ENCODE measurements at regions not wholly inside any gene's neighbourhood (a gene's known extent, or its start where the extent isn't known, plus 50 kb on each side); places are given as distances from the start of the nearest gene placed in this dataset.
A peak's percentile ranks its signal among the peaks of the same experiment; 100 is the strongest.
"Not testable (repeated sequence)": the region's sequence is repeated elsewhere in the genome, so short reads cannot be mapped to it uniquely, and the experiment has no call there.

DNA sequence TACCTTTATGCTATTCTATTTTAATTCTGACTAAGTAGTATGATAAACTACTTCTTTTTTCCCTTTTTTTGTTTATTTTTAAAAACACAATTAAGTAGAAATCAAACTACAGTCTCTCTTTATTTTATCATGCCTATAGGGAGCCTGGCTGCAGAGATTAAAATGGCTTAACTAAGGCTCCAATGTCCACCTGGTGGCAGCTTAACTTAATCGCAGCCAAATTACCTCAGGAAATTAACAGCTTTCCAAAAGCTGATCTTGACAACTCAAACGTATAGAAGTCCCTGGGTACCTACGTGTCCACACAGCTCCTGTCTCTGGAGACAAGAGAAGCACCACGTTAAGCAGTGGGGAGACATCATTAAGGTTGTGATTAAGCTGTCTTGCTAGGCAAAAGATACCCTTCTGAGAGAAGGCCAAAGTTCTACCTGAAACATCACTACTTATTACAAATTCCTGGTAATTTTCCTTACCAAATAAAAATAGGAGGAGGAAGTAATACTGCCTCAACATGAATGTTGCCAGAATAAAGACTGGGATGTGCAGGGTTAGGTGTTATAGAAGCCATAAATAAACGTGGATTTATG lies 63.2 kb upstream of the SNX19 start:
- TF ChIP-seq, protein P1, sequence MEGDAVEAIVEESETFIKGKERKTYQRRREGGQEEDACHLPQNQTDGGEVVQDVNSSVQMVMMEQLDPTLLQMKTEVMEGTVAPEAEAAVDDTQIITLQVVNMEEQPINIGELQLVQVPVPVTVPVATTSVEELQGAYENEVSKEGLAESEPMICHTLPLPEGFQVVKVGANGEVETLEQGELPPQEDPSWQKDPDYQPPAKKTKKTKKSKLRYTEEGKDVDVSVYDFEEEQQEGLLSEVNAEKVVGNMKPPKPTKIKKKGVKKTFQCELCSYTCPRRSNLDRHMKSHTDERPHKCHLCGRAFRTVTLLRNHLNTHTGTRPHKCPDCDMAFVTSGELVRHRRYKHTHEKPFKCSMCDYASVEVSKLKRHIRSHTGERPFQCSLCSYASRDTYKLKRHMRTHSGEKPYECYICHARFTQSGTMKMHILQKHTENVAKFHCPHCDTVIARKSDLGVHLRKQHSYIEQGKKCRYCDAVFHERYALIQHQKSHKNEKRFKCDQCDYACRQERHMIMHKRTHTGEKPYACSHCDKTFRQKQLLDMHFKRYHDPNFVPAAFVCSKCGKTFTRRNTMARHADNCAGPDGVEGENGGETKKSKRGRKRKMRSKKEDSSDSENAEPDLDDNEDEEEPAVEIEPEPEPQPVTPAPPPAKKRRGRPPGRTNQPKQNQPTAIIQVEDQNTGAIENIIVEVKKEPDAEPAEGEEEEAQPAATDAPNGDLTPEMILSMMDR (IDR thresholded peaks at IDR 0.05; ENCODE audit: low read depth, low read length, missing control alignments): peak; percentile 76
- peak; percentile 18 for DNase-seq
- no peaks in the 10 kb centered on the region for H3K27me3 ChIP-seq (replicated peaks)
- no peak overlapping the region for H3K4me3 ChIP-seq (ENCODE audit: low read depth, low read length)
- no peak overlapping the region for H3K27ac ChIP-seq
- in situ Hi-C loops (cut with HindIII; ENCODE audit: low pct_ligation_motif_present, low sequenced_read_pairs): no loop called here
- H3K36me3 ChIP-seq (replicated peaks): no peaks in the 10 kb centered on the region

DNA sequence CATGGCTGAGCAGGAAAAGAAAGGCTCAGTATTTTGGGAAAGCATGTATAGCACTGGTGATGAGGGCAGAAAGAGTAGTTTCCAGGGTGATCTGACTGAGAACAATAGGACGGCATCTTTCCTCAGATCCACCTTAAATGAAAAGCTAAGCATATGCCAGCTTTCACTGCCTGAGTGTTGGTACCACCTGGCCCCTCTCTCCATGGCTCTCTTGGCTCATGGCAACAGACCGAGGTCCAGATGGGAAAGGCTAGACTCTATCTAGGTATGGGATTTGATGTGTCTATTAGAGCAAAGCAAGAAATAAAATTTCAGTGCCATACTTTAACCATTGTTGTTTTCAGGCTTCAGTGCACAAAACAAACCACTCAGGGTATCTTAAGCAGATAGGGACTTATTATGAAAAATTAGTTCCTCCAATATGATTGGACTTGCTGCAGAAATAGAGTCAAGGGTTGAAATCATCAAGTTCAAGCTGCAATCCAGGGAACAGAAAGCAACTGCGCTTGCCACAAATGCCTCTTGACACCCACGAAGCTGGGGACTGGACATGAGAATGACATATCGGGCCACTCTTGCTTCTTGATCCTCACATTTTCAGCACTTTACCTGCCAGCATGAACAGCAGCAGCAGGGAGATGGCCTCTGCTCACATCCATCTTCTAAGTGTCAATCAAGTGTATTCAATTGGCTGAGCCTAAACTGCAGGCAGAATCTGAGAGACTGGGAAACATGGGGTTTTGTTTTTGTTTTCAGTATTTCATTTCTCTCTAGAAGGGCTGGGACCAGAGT lies 64.0 kb upstream of the SNX19 start:
- Histone ChIP-seq H3K4me3 (ENCODE audit: low read depth, low read length) (no peak overlapping the region), H3K27me3 (replicated peaks) (no peaks in the 10 kb centered on the region), H3K27ac (no peak overlapping the region), H3K36me3 (replicated peaks) (no peaks in the 10 kb centered on the region)
- in situ Hi-C loops (cut with HindIII; ENCODE audit: low pct_ligation_motif_present, low sequenced_read_pairs): no loop called here
- TF ChIP-seq, protein P1 (IDR thresholded peaks at IDR 0.05; ENCODE audit: low read depth, low read length, missing control alignments): no peak
- no peak for DNase-seq

DNA sequence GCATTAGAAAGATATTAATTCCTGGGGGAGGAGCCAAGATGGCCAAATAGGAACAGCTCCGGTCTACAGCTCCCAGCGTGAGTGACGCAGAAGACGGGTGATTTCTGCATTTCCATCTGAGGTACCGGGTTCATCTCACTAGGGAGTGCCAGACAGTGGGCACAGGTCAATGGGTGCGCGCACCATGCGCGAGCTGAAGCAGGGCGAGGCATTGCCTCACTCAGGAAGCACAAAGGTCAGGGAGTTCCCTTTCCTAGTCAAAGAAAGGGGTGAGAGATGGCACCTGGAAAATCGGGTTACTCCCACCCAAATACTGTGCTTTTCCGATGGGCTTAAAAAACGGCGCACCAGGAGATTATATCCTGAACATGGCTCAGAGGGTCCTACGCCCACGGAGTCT lies 68.0 kb upstream of the SNX19 start:
- H3K27me3 ChIP-seq (replicated peaks); H3K4me3 ChIP-seq (ENCODE audit: low read depth, low read length); in situ Hi-C loops (cut with HindIII; ENCODE audit: low pct_ligation_motif_present, low sequenced_read_pairs); H3K27ac ChIP-seq; H3K36me3 ChIP-seq (replicated peaks); DNase-seq: not testable (repeated sequence)

DNA sequence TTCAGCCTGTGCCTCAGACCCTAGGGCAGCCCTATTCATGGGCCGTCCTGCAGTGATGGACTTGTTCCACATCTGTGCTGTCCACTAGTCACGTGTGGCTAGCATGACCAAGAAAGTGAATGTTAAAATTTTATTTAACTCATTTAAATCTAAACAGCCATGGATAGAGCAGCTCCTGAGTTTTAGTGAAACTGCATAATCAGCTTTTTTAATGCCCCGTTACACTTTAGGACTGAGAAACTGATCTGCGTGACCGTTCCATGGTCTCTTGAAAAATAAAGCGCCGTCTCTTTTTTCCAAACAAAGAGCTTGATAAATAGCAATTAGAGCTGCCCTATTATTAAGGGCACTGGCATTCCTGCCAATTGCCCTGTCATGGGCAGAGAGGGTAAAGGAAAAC lies 76.5 kb upstream of the SNX19 start:
- Histone ChIP-seq H3K27ac (no peak overlapping the region), H3K4me3 (ENCODE audit: low read depth, low read length) (no peak overlapping the region), H3K27me3 (replicated peaks) (no peaks in the 10 kb centered on the region), H3K36me3 (replicated peaks) (no peaks in the 10 kb centered on the region)
- TF ChIP-seq, protein P1 (IDR thresholded peaks at IDR 0.05; ENCODE audit: low read depth, low read length, missing control alignments): no peak
- no peak for DNase-seq
- in situ Hi-C loops (cut with HindIII; ENCODE audit: low pct_ligation_motif_present, low sequenced_read_pairs): no loop called here

DNA sequence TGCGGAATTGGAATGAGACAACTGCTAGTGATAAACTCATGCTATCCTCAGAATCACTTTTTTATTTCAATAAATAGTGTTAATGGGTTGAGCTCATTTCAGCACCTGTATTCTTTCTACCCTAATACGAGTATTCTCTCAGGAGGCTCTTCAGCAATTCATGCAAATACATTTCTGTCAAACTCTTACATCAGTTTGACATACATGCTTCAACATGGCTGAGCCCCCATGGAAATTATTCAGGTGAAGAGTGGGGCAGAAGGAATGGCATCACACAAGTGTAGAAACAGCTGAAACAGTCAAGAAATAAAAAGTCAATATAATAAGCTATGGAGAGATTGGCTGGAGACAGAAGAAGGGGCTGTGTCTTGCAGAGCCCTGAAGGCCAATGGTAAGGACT lies 77.8 kb upstream of the SNX19 start:
- Histone ChIP-seq H3K4me3 (ENCODE audit: low read depth, low read length) (no peak overlapping the region), H3K27me3 (replicated peaks) (no peaks in the 10 kb centered on the region), H3K36me3 (replicated peaks) (no peaks in the 10 kb centered on the region), H3K27ac (no peak overlapping the region)
- no peak for DNase-seq
- in situ Hi-C loops (cut with HindIII; ENCODE audit: low pct_ligation_motif_present, low sequenced_read_pairs): no loop called here
- TF ChIP-seq, protein P1 (IDR thresholded peaks at IDR 0.05; ENCODE audit: low read depth, low read length, missing control alignments): no peak

DNA sequence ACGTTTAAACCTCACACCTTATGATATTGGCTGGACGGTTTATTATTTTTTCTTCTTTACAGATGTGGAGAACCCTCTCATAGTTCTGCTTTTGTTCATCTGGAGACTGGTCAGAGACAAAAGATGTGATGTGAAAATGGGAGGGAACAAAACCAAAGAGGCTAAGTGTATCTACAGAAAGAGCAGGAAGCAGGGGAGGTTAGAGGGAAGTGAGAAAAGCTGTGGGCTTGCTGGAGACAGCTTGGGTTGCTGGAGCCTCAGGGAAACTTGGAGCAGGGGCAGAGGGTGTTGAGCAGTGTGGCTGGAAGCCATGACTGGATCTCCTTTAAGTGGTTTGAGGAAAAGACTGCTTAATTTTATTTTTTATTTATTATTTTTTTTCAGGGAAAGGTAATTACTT lies 79.0 kb upstream of the SNX19 start:
- no peak overlapping the region for H3K4me3 ChIP-seq (ENCODE audit: low read depth, low read length)
- H3K27me3 ChIP-seq (replicated peaks): no peaks in the 10 kb centered on the region
- in situ Hi-C loops (cut with HindIII; ENCODE audit: low pct_ligation_motif_present, low sequenced_read_pairs): no loop called here
- H3K36me3 ChIP-seq (replicated peaks): no peaks in the 10 kb centered on the region
- TF ChIP-seq, protein P1 (IDR thresholded peaks at IDR 0.05; ENCODE audit: low read depth, low read length, missing control alignments): no peak
- H3K27ac ChIP-seq: no peak overlapping the region
- DNase-seq: no peak
